ENCODE measurements at regions not wholly inside any gene's neighbourhood (a gene's known extent, or its start where the extent isn't known, plus 50 kb on each side); places are given as distances from the start of the nearest gene placed in this dataset.

DNA sequence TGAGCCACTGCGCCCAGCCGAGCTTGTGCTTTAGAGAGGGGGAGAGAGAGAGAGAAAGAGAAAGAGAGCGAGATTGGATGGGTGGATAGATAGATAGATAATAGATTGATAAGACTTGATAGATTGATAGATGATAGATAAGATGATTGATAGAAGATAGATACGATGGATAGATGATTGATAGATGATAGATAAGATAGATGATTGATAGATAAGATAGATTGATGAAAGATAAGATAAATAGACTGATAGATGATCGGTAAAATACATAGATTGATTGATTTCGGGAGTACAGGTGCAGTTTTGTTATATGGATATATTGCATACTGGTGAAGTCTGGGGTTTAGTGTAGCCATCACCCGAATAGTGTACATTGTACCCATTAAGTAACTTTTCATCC lies 65.9 kb downstream of the SPRING1 start:
- TF ChIP-seq CTCF (IDR thresholded peaks at IDR 0.05; ENCODE audit: low read depth, low read length) = no peak
- TF ChIP-seq MAX (IDR thresholded peaks at IDR 0.05; ENCODE audit: low read depth, low read length) = no peak
- TF ChIP-seq POLR2A (IDR thresholded peaks at IDR 0.05; ENCODE audit: extremely low read depth, insufficient read length) = no peak
- TF ChIP-seq MYC (IDR thresholded peaks at IDR 0.05; ENCODE audit: low read depth, low read length) = no peak
